GM12873 (cell line): ENCODE measurements at regions not wholly inside any gene's neighbourhood (a gene's known extent, or its start where the extent isn't known, plus 50 kb on each side); places are given as distances from the start of the nearest gene placed in this dataset.

Experiments used
- TF ChIP-seq, protein P1 (sequence below): IDR thresholded peaks from 2 replicates; pipeline ENCODE4 v1.5.1; 2012; ENCODE audit warnings: low read depth, mild to moderate bottlenecking, moderate library complexity, low read length, control low read depth; ENCODE audit not compliant: insufficient read depth; ENCODE audit errors: missing control alignments

DNA sequence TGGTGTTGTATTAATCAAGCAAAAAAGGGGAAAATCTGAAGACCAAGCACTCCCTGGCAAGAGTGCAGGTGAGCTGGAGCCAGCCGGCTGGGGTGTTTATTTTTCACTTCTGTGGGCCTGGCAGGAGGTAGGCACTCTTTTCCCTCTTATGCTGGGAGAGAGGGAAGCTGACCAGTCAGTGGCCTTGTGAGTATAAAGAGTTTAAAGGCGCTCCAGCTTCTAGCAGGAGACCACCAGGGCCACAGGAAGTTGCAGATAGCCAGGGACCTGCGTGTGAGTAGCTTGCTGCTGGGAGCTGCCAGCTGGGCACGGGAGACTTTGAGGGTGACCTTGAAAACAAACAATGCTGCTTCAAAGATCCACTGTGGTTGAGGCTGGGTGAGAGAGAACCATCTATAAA lies 217.4 kb upstream of the PWP1 start:
- TF ChIP-seq, protein P1, sequence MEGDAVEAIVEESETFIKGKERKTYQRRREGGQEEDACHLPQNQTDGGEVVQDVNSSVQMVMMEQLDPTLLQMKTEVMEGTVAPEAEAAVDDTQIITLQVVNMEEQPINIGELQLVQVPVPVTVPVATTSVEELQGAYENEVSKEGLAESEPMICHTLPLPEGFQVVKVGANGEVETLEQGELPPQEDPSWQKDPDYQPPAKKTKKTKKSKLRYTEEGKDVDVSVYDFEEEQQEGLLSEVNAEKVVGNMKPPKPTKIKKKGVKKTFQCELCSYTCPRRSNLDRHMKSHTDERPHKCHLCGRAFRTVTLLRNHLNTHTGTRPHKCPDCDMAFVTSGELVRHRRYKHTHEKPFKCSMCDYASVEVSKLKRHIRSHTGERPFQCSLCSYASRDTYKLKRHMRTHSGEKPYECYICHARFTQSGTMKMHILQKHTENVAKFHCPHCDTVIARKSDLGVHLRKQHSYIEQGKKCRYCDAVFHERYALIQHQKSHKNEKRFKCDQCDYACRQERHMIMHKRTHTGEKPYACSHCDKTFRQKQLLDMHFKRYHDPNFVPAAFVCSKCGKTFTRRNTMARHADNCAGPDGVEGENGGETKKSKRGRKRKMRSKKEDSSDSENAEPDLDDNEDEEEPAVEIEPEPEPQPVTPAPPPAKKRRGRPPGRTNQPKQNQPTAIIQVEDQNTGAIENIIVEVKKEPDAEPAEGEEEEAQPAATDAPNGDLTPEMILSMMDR, result no peak

DNA sequence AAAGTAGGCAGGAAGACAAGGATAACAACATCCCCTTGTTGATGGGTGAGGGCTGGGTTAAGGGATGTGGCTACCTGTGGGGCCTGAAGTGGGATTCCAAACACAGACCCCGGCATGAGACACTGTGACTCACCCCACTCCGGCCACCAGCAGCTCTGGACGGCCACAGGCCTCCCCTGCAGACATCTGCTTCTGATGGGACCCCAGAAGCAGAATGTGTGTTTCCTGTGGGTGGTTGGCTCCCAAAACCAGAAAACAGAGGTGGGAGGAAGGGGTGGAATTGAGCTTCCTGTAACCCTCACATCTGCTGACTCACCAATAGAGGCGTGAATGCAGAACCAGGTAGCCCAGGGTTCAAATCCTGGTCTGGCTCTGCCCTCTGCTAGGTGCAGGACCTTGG lies 216.6 kb upstream of the PWP1 start:
- TF ChIP-seq, protein P1, result no peak

DNA sequence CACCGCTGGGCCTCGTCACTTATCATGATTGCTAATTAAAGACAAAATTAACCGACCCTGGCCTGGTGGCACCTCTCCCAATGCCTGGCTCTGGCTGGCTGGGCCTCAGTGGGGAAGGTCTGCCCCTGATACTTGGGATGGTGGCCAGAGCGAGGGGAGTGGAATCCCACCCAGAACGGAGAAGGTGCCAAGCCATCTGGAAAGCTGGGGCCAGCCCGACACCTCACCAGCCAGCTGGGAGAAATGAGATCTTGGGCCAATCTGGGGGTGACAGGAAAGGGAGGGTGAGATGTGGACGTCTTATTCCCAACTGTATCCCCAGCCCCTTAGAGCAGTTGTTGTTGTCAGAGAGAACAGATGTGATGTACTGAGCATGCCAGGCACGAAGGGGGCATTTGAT lies 215.0 kb upstream of the PWP1 start:
- TF ChIP-seq, protein P1, result no peak

DNA sequence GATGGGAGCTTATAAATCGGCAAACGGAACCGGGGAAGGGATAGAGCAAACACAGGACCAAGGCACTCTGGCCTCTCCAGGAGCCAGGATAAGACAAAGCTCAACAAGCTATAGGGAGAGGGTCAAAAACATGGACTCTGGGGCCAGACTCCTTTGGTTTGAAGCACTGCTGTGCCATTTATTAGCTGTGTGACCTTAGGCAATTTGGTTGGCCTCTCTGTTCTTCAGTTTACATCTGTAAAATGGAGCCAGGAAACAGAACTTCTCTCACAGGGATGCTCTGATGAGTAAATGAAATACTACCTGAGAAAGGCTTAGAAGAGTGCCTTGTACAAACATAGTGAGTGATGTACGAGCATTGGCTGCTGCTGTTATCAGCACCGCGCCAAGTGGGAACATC lies 213.3 kb upstream of the PWP1 start:
- TF ChIP-seq, protein P1, result no peak

DNA sequence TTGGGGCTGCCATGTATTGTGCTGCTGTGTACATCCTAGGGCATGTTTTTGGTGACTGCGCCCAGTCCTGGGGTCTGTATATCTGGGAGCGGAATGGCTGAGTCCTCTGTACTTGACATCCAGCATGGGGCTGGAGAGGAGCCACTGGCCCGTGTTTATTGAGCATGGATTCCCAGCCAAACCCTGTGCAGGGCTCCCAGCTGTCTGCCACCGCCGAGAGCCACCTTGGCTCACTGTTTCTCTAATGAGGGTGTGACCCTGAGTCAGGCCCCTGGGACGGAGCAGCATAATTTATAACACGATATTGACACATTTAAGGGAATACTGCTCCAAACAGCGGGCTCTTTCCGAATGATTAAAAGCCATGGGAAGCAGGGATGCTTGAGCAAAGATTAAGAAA lies 211.5 kb upstream of the PWP1 start:
- TF ChIP-seq, protein P1, result no peak

DNA sequence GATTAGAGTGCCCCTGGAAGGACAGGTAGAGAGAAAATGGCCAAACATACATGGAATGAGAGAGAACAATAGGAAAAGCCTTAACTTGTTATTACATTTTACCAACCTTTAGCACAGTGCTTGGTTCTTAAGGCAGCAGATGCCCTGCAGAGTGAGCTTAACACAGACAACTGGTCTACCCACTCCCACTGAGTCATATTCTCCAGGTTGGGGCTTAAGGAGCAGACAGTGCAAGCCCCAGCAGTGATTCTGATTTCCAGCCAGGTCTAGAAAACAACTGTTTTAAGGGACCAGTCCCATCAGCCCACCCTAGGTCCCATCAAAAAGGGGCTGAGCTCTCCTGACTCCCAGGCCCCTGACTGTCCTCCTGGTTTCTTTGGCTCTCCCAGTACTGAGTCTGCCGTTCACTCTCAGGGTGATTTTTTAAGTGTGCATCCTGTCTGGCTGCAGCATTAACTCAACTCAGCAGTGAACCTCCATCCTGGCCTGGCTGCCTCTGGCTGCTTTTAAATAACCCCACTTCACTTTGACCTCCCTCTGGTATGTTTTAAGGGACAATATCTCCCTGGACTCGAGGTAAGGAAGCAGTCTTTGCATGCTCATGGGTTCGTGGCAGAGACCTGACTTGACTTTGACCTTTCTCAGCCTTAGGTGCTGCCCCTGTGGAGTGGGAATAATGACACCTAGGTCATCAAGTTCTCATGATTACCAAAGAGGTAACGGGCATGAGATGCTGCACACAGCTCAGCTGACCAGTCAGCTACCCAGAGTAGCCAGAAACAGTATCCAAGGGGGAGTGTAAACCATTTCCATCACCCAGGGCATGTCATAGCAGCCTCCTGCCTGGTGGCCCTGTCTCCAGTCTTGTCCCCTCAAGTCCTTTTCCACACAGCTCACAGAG lies 210.7 kb upstream of the PWP1 start:
- TF ChIP-seq, protein P1, result no peak

DNA sequence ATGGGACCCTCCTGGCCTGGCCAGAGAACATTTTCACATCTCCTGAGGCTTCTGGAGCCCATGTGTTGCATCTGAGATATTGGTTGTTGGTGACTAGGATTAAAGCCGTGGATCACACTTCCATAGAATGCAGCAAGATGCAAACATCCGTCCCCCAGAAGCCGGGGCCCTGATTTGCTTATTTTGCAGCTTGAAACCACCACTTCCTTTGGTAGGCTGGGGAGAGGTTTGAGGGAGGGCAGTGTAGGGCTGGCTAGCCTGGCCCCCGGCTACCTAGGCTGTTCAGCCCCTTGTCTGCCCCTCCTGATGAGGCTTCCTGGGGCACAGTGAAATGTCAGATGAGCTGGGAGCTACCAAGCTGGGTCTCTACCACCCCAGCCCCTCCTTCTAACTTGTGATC lies 209.7 kb upstream of the PWP1 start:
- TF ChIP-seq, protein P1, result no peak
